Neural progenitor cell (in vitro differentiated cells): ENCODE measurements at regions not wholly inside any gene's neighbourhood (a gene's known extent, or its start where the extent isn't known, plus 50 kb on each side); places are given as distances from the start of the nearest gene placed in this dataset.

Experiments used
- CTCF ChIP-seq: fragments of 200-600 bp; sonication (generic); IDR thresholded peaks from 2 replicates; pipeline ENCODE4 v1.5.1; 2017; ENCODE audit warnings: antibody characterized with exemption, mild to moderate bottlenecking
- EZH2 ChIP-seq: fragments of 200-600 bp; sonication (generic); IDR thresholded peaks from 2 replicates; pipeline ENCODE4 v1.6.1; 2017; ENCODE audit warnings: antibody characterized with exemption, mild to moderate bottlenecking, moderate library complexity
- EZH2phosphoT487 ChIP-seq: fragments of 200-600 bp; sonication (generic); IDR thresholded peaks from 2 replicates; pipeline ENCODE4 v1.6.1; 2017; ENCODE audit warnings: antibody characterized with exemption

- TF ChIP-seq CTCF = no peak
- no peak for TF ChIP-seq EZH2
- no peak for TF ChIP-seq EZH2phosphoT487
Observed at GRCh38 chr2:48220501-48220900, 94.0 kb upstream of the FOXN2 start.
